ENCODE measurements at regions not wholly inside any gene's neighbourhood (a gene's known extent, or its start where the extent isn't known, plus 50 kb on each side); places are given as distances from the start of the nearest gene placed in this dataset.

DNA sequence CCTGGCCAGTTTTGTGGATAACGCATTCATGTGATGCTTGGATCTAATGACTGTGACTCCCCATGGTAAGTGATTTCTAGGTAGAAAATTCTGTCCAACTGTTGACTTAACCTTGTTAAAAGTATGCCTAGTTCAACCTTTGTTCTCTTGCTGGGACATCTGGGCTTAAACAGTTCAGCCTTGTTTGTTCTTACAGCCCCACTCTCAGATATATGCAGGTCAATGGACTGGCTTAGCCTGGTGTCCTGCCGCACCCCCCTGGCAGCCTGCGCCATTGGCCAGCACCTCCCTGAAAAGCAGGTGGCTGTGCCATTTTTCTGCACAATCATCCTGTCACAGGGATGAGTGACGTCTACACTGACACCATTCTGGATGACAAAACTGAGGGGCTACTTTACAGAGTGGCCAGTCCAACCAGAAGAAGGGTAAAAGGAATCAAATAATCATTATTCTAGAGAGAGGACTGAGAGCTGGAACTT is 244.7 kb upstream of the ONECUT1 start:
- ChIA-PET POLR2A (no interaction called here), CTCF (no interaction called here)
- in situ Hi-C loops (cut with HindIII; ENCODE audit: low pct_unique_long_range_greater_than_20kb, low sequenced_read_pairs), result no loop called here
- Histone ChIP-seq H3K27me3 (ENCODE audit: control insufficient read depth, insufficient read depth, low read length) (no peaks in the 10 kb centered on the region; the same call in none of the 2 replicates), H3K27ac (ENCODE audit: low read length) (no peak overlapping the region), H3K9me3 (ENCODE audit: control insufficient read depth, insufficient read depth, low read depth, low read length) (no peaks in the 10 kb centered on the region), H3K4me3 (ENCODE audit: low read depth in 2 of 2, low read length in 2 of 2) (no peak overlapping the region), H3K4me1 (ENCODE audit: control insufficient read depth, insufficient read depth, low read length) (no peaks in the 10 kb centered on the region), H3K36me3 (ENCODE audit: control insufficient read depth, insufficient read depth, low read length) (no peaks in the 10 kb centered on the region)
- DNase-seq (ENCODE audit: low read depth, low spot score), result no peak
- TF ChIP-seq TCF7L2 (IDR thresholded peaks at IDR 0.05; ENCODE audit: low read depth, low read length) (no peak), SIN3A (IDR thresholded peaks at IDR 0.05; ENCODE audit: borderline replicate concordance, insufficient read depth, low read depth, low read length) (no peak), POLR2AphosphoS5 (IDR thresholded peaks at IDR 0.05; ENCODE audit: low read depth, low read length) (no peak)
- TF ChIP-seq, protein P1, sequence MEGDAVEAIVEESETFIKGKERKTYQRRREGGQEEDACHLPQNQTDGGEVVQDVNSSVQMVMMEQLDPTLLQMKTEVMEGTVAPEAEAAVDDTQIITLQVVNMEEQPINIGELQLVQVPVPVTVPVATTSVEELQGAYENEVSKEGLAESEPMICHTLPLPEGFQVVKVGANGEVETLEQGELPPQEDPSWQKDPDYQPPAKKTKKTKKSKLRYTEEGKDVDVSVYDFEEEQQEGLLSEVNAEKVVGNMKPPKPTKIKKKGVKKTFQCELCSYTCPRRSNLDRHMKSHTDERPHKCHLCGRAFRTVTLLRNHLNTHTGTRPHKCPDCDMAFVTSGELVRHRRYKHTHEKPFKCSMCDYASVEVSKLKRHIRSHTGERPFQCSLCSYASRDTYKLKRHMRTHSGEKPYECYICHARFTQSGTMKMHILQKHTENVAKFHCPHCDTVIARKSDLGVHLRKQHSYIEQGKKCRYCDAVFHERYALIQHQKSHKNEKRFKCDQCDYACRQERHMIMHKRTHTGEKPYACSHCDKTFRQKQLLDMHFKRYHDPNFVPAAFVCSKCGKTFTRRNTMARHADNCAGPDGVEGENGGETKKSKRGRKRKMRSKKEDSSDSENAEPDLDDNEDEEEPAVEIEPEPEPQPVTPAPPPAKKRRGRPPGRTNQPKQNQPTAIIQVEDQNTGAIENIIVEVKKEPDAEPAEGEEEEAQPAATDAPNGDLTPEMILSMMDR (IDR thresholded peaks at IDR 0.05), result no peak
- TF ChIP-seq, protein P2, sequence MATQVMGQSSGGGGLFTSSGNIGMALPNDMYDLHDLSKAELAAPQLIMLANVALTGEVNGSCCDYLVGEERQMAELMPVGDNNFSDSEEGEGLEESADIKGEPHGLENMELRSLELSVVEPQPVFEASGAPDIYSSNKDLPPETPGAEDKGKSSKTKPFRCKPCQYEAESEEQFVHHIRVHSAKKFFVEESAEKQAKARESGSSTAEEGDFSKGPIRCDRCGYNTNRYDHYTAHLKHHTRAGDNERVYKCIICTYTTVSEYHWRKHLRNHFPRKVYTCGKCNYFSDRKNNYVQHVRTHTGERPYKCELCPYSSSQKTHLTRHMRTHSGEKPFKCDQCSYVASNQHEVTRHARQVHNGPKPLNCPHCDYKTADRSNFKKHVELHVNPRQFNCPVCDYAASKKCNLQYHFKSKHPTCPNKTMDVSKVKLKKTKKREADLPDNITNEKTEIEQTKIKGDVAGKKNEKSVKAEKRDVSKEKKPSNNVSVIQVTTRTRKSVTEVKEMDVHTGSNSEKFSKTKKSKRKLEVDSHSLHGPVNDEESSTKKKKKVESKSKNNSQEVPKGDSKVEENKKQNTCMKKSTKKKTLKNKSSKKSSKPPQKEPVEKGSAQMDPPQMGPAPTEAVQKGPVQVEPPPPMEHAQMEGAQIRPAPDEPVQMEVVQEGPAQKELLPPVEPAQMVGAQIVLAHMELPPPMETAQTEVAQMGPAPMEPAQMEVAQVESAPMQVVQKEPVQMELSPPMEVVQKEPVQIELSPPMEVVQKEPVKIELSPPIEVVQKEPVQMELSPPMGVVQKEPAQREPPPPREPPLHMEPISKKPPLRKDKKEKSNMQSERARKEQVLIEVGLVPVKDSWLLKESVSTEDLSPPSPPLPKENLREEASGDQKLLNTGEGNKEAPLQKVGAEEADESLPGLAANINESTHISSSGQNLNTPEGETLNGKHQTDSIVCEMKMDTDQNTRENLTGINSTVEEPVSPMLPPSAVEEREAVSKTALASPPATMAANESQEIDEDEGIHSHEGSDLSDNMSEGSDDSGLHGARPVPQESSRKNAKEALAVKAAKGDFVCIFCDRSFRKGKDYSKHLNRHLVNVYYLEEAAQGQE (IDR thresholded peaks at IDR 0.05; ENCODE audit: insufficient read depth in 1 of 2, low read depth in 2 of 2, low read length in 1 of 2), result no peak
- intact Hi-C loops (cut with micrococcal nuclease; ENCODE audit: unreplicated experiment), result no loop called here
- ATAC-seq, result no peak
- BruUV-seq (replicated peaks), result no TSS peak

DNA sequence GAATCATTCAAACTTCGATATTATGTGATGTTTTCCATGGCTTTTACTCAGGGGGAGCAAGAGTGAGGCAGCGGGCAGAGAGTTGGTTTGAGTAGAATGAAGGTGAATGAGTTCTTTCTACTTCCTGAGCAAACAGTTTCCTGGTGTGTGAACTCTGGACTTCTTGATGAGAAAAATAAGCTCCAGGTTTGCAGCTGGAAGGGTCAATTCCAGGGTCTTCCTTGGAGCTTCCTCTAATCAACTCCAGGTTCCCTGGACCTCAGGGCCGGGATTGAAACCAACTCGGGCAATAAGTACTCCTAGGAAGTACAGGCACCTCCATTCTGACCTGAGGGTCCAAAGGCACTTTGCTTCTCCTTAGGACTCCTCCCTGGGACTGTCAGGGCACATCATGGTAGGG is 243.6 kb upstream of the ONECUT1 start:
- CTCF ChIA-PET, result no interaction called here
- no peaks in the 10 kb centered on the region for H3K36me3 ChIP-seq (ENCODE audit: control insufficient read depth, insufficient read depth, low read length)
- intact Hi-C loops (cut with micrococcal nuclease; ENCODE audit: unreplicated experiment) (no loop called here), in situ Hi-C loops (cut with HindIII; ENCODE audit: low pct_unique_long_range_greater_than_20kb, low sequenced_read_pairs) (no loop called here)
- no peak for ATAC-seq
- H3K4me3 ChIP-seq (ENCODE audit: low read depth in 2 of 2, low read length in 2 of 2), result no peak overlapping the region
- DNase-seq (ENCODE audit: low read depth, low spot score), result no peak
- TF ChIP-seq, protein P1 (IDR thresholded peaks at IDR 0.05), result no peak
- TF ChIP-seq POLR2AphosphoS5 (IDR thresholded peaks at IDR 0.05; ENCODE audit: low read depth, low read length) (no peak), SIN3A (IDR thresholded peaks at IDR 0.05; ENCODE audit: borderline replicate concordance, insufficient read depth, low read depth, low read length) (no peak), TCF7L2 (IDR thresholded peaks at IDR 0.05; ENCODE audit: low read depth, low read length) (no peak)
- TF ChIP-seq, protein P2 (IDR thresholded peaks at IDR 0.05; ENCODE audit: insufficient read depth in 1 of 2, low read depth in 2 of 2, low read length in 1 of 2), result no peak
- no peaks in the 10 kb centered on the region for H3K4me1 ChIP-seq (ENCODE audit: control insufficient read depth, insufficient read depth, low read length)
- H3K27ac ChIP-seq (ENCODE audit: low read length), result no peak overlapping the region
- no peaks in the 10 kb centered on the region for H3K9me3 ChIP-seq (ENCODE audit: control insufficient read depth, insufficient read depth, low read depth, low read length)
- POLR2A ChIA-PET, result no interaction called here
- no peaks in the 10 kb centered on the region; the same call in 1 of the 2 replicates for H3K27me3 ChIP-seq (ENCODE audit: control insufficient read depth, insufficient read depth, low read length)
- BruUV-seq (replicated peaks), result no TSS peak
